Epithelial cell of proximal tubule (primary cell): ENCODE measurements at regions not wholly inside any gene's neighbourhood (a gene's known extent, or its start where the extent isn't known, plus 50 kb on each side); places are given as distances from the start of the nearest gene placed in this dataset.
A peak's percentile ranks its signal among the peaks of the same experiment; 100 is the strongest.

Source experiments
- DNase-seq: peaks from one replicate; pipeline ENCODE4 v3.0.0-alpha.2; 2011; ENCODE audit warnings: low read depth
- H3K4me3 ChIP-seq: 2 replicates; pipeline ENCODE4 v1.5.1; 2011; ENCODE audit warnings: low read depth, mild to moderate bottlenecking, low read length
- TF ChIP-seq, protein P1 (sequence below): conservative IDR thresholded peaks from 2 replicates; pipeline ENCODE4 v1.5.1; 2012; ENCODE audit warnings: low read depth, mild to moderate bottlenecking, low read length

DNA sequence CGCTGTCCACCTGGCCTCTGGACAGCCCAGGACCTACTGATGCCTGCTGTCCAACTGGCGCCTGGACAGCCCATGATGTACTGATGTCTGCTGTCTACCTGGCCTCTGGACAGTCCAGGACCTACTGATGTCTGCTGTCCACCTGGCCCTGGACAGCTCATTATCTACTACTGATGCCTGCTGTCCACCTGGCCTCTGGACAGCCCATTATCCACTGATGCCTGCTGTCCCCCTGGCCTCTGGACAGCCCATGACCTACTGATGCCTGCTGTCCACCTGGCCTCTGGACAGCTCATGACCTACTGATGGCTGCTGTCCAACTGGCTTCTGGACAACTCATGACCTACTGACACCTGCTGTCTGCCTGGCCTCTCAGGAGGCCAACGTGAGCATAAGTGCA lies 208.1 kb downstream of the TEX29 start:
- TF ChIP-seq, protein P1, sequence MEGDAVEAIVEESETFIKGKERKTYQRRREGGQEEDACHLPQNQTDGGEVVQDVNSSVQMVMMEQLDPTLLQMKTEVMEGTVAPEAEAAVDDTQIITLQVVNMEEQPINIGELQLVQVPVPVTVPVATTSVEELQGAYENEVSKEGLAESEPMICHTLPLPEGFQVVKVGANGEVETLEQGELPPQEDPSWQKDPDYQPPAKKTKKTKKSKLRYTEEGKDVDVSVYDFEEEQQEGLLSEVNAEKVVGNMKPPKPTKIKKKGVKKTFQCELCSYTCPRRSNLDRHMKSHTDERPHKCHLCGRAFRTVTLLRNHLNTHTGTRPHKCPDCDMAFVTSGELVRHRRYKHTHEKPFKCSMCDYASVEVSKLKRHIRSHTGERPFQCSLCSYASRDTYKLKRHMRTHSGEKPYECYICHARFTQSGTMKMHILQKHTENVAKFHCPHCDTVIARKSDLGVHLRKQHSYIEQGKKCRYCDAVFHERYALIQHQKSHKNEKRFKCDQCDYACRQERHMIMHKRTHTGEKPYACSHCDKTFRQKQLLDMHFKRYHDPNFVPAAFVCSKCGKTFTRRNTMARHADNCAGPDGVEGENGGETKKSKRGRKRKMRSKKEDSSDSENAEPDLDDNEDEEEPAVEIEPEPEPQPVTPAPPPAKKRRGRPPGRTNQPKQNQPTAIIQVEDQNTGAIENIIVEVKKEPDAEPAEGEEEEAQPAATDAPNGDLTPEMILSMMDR = no peak
- DNase-seq = no peak
- H3K4me3 ChIP-seq = no peak overlapping the region

DNA sequence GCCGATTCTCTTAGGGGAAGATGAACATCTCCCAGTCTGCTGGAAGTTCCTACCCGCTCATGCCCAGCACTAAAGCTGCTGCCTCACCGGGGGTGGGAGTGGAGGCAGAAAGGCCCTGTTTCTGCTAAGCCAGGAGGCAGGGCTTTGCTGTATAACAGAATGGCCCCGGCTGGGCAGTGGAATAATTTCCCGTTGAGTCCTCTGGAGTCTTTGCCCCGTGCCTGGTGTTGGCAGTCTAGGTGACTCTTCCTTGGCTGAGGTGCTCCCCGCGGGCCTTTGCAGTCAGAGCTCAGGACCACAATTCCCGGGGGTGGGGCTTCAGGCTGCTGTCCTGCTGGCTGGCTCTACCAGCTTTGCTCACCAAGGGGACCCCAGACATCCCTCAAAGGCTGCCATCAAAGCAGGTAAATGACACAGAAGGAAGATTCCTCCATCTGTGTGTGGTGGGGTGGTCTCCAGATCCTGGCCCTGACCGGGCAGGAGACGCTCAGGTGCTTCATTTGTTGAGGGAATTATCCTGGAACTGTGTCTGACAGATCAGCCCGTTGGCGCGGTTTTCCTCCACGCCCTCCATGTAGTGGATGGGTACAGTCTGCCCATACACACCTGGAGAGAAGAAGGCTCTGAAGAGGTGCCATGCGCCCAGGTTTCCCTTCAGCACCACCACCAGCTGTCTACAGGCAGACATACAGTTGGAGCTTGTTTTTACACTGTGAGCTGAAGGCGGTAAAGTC lies 209.9 kb downstream of the TEX29 start:
- TF ChIP-seq, protein P1 = no peak
- no peak overlapping the region for H3K4me3 ChIP-seq
- DNase-seq = no peak

DNA sequence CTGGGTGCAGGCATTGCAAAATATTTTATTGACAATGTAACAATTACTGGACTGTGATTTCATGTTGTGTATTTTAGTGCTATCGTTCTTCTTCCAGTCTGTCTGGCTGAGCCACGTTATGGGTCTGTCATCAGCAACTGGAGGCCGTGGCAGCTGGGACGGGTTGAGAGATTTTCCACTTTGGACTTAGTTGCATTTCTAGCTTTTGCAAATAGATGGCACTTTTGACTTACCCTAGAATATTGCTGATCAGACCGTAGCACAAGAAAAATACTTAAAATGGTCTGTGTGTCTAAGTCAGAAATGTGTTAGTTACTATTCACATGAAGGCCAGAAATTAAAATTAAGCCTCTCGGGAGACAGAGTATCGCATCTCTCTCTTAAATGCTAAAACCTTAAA lies 211.1 kb downstream of the TEX29 start:
- no peak overlapping the region for H3K4me3 ChIP-seq
- TF ChIP-seq, protein P1 = peak; percentile 52
- DNase-seq = peak; percentile 6

DNA sequence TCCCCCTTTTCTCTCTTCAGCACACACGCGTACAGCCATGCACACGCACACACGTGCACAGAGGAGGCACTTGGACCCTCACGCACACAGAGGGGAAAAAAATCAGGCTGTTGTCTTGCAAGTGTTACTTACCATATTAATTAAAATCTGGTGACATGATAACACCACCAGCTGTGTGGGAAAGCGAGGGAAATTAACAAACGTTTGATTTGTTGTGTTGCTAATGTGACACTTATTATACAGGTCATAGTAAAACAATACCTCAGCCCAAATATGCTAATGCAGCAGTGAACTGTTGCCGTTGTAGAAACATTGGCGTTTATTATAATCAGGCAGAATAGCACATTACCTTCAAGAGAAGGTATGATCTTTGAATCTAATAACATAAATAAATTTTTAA lies 211.7 kb downstream of the TEX29 start:
- TF ChIP-seq, protein P1 = no peak
- no peak overlapping the region for H3K4me3 ChIP-seq

DNA sequence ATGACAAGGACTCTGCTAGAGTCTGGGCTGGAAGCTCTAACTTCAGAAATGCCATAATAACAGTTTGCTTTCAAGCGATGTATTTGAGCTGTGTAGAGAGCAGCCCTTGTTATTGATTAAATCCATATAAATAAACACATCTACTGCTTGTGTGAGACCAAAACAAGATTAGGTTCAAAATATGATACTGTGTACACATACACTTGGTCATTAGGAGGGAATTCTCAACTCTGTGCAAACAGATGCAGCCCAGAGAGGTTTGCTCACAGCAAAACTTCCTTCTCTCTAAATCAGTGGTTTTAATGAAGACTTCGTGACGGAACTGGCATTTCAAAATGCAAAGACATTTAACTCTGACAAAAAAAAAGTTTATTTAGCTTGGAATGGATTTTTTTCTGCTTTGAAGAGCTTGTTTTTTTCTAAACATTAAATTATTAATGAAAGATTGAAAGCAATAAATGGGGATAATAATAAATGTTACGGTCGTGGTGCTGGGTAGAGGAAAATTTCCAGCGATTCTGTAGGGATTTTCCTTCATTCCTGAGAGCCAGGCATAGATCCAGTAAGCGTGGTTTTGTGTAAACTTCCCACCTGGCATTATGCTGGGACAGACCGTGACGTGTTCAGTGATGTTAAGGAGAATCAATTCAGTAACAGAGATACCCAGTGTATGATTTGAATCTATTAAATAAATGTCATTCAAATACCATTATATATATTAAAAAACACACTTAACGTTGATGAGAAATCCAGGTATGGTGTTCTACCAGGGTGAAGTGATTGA lies 213.7 kb downstream of the TEX29 start:
- no peak for DNase-seq
- TF ChIP-seq, protein P1 = no peak
- no peak overlapping the region for H3K4me3 ChIP-seq

More for the DNA sequence above, 211.7 kb downstream of the TEX29 start:
- no peak for DNase-seq

DNA sequence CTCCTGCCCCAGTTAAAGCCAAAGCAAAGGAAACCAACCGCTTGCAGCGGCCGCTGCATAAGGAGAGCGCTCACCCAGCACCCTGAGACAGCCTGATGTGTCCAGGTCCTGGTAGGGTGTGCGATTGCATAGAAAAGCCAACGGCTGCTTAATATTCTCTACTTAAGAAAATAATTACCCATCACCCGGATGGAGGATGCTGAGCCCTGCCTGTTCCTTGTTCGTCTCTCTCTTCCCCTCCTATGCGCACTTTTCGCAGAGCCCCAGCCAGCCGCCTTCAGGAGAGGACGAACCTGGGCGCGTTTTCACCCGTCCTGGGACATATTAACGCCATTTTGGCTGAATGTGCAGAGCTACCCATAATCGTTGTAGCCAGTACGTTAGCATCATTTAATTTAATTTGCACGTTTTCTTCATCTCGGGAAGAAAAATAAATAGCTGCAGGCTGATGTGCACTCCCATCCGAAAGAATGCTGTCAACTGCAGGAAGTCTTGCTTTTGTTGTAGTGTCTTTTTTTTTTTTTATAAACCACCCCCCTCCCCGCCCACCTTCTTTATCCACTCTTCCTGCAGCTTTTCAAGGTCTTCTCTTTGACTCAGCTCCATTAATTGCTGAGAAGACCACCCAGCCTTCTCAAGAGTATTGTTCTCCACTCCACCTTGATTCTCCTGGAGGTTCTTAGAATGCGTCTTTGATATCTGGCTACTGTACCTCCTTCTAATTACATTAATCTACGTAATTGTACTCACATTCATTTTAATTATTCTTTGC lies 214.5 kb downstream of the TEX29 start:
- no peak for DNase-seq
- TF ChIP-seq, protein P1 = no peak
- no peak overlapping the region for H3K4me3 ChIP-seq
